CD4-positive, CD25-positive, alpha-beta regulatory T cell (primary cell): ENCODE measurements at regions not wholly inside any gene's neighbourhood (a gene's known extent, or its start where the extent isn't known, plus 50 kb on each side); places are given as distances from the start of the nearest gene placed in this dataset.
A peak's percentile ranks its signal among the peaks of the same experiment; 100 is the strongest.

ENCODE experiments used
- ATAC-seq, 2 donors: fragments of 150-1000 bp; cut with Tn5 transposase; one replicate each; pipeline ENCODE4 v1.10.0; 2021; ENCODE audit warnings: low read depth in 2 of 2, moderate number of reproducible peaks in 2 of 2, moderate library complexity in 1 of 2
- DNase-seq, 3 donors: peaks; one replicate each; pipeline versions ENCODE4 v3.0.0 to v3.0.0-alpha.2; 2012 to 2022; ENCODE audit warnings: mixed read lengths in 1 of 3
- H3K27ac ChIP-seq: one replicate; pipeline ENCODE4 v1.7.0; 2013; ENCODE audit warnings: mild to moderate bottlenecking, low read length; ENCODE audit not compliant: insufficient read depth, poor library complexity, severe bottlenecking
- H3K27me3 ChIP-seq: one replicate; pipeline ENCODE4 v1.7.0; 2013; ENCODE audit warnings: low read length; ENCODE audit not compliant: control insufficient read depth, insufficient read depth
- H3K36me3 ChIP-seq: one replicate; pipeline ENCODE4 v1.7.0; 2013; ENCODE audit warnings: mild to moderate bottlenecking, low read length, moderate library complexity; ENCODE audit not compliant: control insufficient read depth, insufficient read depth
- H3K4me1 ChIP-seq: 2 replicates; pipeline ENCODE4 v1.7.0; 2013; ENCODE audit warnings: mild to moderate bottlenecking, low read length; ENCODE audit not compliant: insufficient read depth, control insufficient read depth, poor library complexity, severe bottlenecking
- H3K4me3 ChIP-seq: one replicate; pipeline ENCODE4 v1.7.0; 2013; ENCODE audit warnings: low read depth, mild to moderate bottlenecking, low read length, moderate library complexity
- H3K9me3 ChIP-seq, 2 experiments: 1 replicate in 1 of 2; 2 replicates in 1 of 2; pipeline ENCODE4 v1.7.0; 2013; ENCODE audit warnings: low read length in 2 of 2, mild to moderate bottlenecking in 1 of 2, moderate library complexity in 1 of 2; ENCODE audit not compliant: control insufficient read depth in 2 of 2
- H3K27ac Mint-ChIP-seq, 3 donors: one replicate each; pipeline ENCODE4 v1.8.0; 2020 to 2022; ENCODE audit warnings: mild to moderate bottlenecking in 3 of 3, mixed read lengths in 3 of 3, moderate library complexity in 2 of 3
- H3K27me3 Mint-ChIP-seq: one replicate; pipeline ENCODE4 v1.8.0; 2022; ENCODE audit warnings: mild to moderate bottlenecking, mixed read lengths
- H3K36me3 Mint-ChIP-seq: one replicate; pipeline ENCODE4 v1.8.0; 2020; ENCODE audit warnings: mixed read lengths
- H3K4me1 Mint-ChIP-seq, 4 donors: one replicate each; pipeline ENCODE4 v1.8.0; 2020 to 2022; ENCODE audit warnings: mixed read lengths in 4 of 4, mild to moderate bottlenecking in 1 of 4
- H3K4me3 Mint-ChIP-seq, 4 donors: one replicate each; pipeline ENCODE4 v1.8.0; 2020 to 2022; ENCODE audit warnings: mild to moderate bottlenecking in 4 of 4, mixed read lengths in 4 of 4, moderate library complexity in 3 of 4
- H3K9me3 Mint-ChIP-seq, 7 donors: one replicate each; pipeline ENCODE4 v1.8.0; 2020 to 2022; ENCODE audit warnings: mixed read lengths in 7 of 7, mild to moderate bottlenecking in 3 of 7, moderate library complexity in 2 of 7

DNA sequence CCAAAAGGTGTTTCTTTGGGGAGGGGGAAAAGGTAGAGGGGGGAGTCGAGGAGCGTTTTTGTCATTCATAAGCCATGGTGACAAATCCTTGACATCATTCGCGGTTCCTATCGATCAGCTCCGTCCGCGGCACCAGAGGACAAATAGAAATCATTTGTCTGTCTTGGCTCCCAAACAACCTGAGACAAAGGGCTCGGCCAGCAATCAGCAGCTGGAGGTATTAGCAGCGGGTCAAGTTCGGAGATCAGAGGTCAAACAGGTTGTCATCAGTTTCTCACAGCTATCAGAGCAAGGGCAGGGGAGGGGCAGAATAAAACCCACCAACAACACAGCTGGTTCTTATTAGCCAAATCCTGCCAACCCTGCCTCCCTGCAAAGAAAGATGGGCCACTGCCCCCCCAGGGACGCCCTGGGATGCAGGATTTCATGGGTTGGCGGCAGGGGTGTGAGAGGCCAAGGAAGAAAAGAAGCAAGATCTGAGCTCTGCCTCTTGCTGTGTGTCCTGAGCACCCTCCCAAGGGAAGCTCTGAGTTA is 145.3 kb upstream of the LHX1 start:
- no peak for DNase-seq
- no peak for ATAC-seq
- Mint-ChIP-seq H3K36me3 (peaks cover 4% of the 10 kb centered on the region), H3K27me3 (peaks cover 32% of the 10 kb centered on the region), H3K4me3 (no peak overlapping the region), H3K4me1 (peaks cover 0 to 2% (median 0%) of the 10 kb centered on the region in 4 donors), H3K9me3 (peaks cover 0 to 3% (median 0%) of the 10 kb centered on the region in 7 donors), H3K27ac (peak overlapping the region in 1 of 3 donors; percentile 57)
- no peaks in the 10 kb centered on the region for H3K4me1 ChIP-seq
- no peak overlapping the region for H3K4me3 ChIP-seq
- no peak overlapping the region for H3K27ac ChIP-seq
- H3K27me3 ChIP-seq = peaks cover 6% of the 10 kb centered on the region
- H3K36me3 ChIP-seq = no peaks in the 10 kb centered on the region
- no peaks in the 10 kb centered on the region for H3K9me3 ChIP-seq

DNA sequence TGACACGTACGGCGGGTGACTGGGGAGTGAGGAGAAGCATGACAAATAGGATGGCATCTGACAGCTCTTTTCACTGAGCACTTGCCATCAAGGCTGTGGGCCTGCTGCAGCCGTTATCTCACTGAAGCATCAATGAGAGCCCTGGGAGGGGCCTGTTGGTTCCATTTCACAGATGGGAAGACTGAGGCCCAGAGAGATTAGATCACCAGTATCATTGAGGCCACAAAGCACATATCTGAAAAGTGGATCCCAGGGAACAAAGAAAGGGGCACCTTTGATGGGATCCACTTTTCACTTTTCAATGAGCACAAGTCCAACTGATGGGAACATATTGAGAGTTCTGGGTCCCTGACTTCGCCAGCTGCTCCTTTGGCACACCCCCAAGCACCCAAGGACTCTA is 144.4 kb upstream of the LHX1 start:
- Histone ChIP-seq H3K4me1 (no peaks in the 10 kb centered on the region), H3K4me3 (no peak overlapping the region), H3K27ac (no peak overlapping the region), H3K9me3 (no peaks in the 10 kb centered on the region), H3K27me3 (peaks cover 9% of the 10 kb centered on the region), H3K36me3 (no peaks in the 10 kb centered on the region)
- DNase-seq = no peak
- H3K27me3 Mint-ChIP-seq = peaks cover 36% of the 10 kb centered on the region
- peaks cover 0 to 3% (median 0%) of the 10 kb centered on the region in 7 donors for H3K9me3 Mint-ChIP-seq
- ATAC-seq = no peak
- peaks cover 4% of the 10 kb centered on the region for H3K36me3 Mint-ChIP-seq
- peaks cover 0 to 2% (median 0%) of the 10 kb centered on the region in 4 donors for H3K4me1 Mint-ChIP-seq
- H3K4me3 Mint-ChIP-seq = no peak overlapping the region
- no peak overlapping the region for H3K27ac Mint-ChIP-seq

DNA sequence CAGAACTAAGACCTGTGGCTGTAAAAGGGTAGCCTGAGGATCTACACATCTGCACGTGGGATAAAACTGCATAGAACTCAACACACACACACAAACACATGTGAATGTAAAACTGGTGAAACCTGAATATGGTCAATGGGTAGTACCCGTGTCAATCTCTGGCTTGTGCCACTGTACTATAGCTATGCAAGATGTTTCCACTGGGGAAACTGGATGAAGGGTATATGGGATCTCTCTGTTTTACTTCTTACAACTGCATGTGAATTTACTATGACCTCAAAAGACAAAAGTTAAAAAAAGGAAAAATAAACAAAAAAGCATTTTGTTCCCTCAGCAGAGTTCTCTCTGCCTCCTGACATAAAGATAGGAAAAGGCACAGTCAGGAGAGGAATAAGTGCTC is 143.3 kb upstream of the LHX1 start:
- no peak overlapping the region for H3K27ac ChIP-seq
- no peaks in the 10 kb centered on the region for H3K9me3 ChIP-seq
- DNase-seq = no peak
- H3K27me3 ChIP-seq = peaks cover 9% of the 10 kb centered on the region
- no peaks in the 10 kb centered on the region for H3K4me1 ChIP-seq
- Mint-ChIP-seq H3K4me3 (no peak overlapping the region), H3K27ac (no peak overlapping the region), H3K36me3 (peaks cover 4% of the 10 kb centered on the region), H3K27me3 (peaks cover 32% of the 10 kb centered on the region), H3K9me3 (peaks cover 0 to 3% (median 1%) of the 10 kb centered on the region in 7 donors), H3K4me1 (peaks cover 0 to 2% (median 0%) of the 10 kb centered on the region in 4 donors)
- no peak overlapping the region for H3K4me3 ChIP-seq
- ATAC-seq = no peak
- no peaks in the 10 kb centered on the region for H3K36me3 ChIP-seq

DNA sequence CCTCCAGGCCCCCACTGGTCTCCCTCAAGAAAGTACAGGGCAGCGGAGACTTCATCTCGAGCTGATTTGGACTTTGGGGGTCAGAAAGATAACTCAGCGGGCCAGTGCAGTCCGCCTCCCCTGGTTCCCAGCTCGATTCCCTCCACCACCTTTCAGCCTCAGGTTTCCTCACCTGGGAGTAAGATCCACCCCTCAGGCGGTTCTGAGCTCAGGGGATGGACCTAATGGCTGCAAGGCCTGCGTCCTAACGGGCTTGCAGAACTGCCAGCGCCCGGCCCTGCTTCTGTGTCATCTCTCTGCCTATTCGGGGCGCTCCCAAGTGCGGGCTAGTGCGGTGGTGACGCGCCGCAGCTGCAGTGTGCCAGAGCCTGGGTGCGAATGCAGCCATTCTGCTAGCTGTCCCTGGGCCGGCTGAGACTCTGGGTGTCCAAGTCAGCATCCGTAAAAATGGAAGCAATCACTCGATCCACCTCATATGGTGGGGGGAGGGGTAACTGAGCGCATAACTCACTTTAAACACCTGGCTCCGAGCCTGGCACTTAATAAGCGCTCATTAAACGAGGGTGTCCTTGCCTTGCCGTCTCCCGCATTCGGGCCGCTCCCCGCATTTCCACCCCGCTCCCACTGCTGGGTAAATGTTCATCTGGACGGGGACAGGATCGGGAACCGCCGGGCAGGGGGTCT is 129.6 kb upstream of the LHX1 start:
- H3K4me3 Mint-ChIP-seq = no peak overlapping the region
- Histone ChIP-seq H3K36me3 (no peaks in the 10 kb centered on the region), H3K27me3 (peaks cover 11% of the 10 kb centered on the region), H3K27ac (no peak overlapping the region), H3K4me1 (no peaks in the 10 kb centered on the region), H3K4me3 (no peak overlapping the region), H3K9me3 (no peaks in the 10 kb centered on the region)
- peaks cover 0 to 2% (median 0%) of the 10 kb centered on the region in 7 donors for H3K9me3 Mint-ChIP-seq
- no peak for DNase-seq
- peaks cover 65% of the 10 kb centered on the region for H3K27me3 Mint-ChIP-seq
- no peak overlapping the region for H3K27ac Mint-ChIP-seq
- no peaks in the 10 kb centered on the region for H3K36me3 Mint-ChIP-seq
- no peak for ATAC-seq
- H3K4me1 Mint-ChIP-seq = no peaks in the 10 kb centered on the region

DNA sequence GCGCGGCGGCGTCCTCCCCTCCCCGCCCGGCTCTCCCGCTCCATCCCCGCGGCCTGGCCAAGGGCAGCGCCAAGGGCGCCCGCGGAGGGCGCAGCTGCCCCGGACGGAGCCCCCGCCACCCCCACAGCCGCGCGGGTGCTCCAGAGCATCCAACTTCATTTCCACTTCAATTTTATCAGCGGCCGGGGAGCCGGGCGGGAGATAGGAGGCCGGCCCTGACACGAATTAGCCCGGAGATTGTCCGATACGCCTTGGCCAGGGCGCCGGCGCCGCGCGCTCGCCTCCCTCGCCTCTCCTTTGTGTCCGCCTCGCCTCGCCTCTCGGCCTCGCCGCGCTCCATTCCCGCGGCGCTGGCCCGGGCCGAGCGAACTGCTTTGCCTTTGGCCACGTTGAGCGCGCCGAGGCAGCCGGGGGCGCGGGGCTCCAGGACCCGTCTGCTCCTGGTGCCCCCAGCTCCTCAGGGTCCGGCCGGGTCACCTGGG is 129.1 kb upstream of the LHX1 start:
- H3K27ac ChIP-seq = no peak overlapping the region
- Mint-ChIP-seq H3K27ac (no peak overlapping the region), H3K27me3 (peaks cover 70% of the 10 kb centered on the region), H3K4me1 (no peaks in the 10 kb centered on the region), H3K9me3 (peaks cover 0 to 2% (median 0%) of the 10 kb centered on the region in 7 donors), H3K4me3 (no peak overlapping the region), H3K36me3 (no peaks in the 10 kb centered on the region)
- DNase-seq = no peak
- ATAC-seq = no peak
- no peaks in the 10 kb centered on the region for H3K4me1 ChIP-seq
- no peak overlapping the region for H3K4me3 ChIP-seq
- no peaks in the 10 kb centered on the region for H3K9me3 ChIP-seq
- peaks cover 11% of the 10 kb centered on the region for H3K27me3 ChIP-seq
- H3K36me3 ChIP-seq = no peaks in the 10 kb centered on the region

DNA sequence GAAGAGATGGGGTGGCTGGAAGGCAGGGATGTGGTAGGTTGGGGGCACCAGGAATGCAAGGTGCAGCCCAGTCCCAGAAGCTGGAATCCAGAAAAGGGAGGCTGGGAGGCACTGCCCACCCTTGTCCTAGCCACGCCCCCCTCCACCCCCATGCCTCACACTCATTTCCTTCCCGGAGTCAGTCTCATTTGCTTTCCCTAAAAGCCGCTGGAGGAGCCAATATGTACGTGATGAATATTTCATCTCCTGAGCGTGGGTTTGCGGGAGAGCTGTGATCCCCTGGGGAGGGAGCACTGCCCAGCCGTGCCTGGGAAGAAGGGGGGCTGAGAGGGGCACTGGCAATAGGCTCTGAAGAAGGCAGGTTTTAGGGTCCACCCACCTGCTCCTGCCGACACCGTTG is 124.5 kb upstream of the LHX1 start:
- H3K27me3 ChIP-seq = peaks cover 6% of the 10 kb centered on the region
- DNase-seq = no peak
- H3K9me3 Mint-ChIP-seq = peaks cover 0 to 2% (median 0%) of the 10 kb centered on the region in 7 donors
- ATAC-seq = no peak
- H3K36me3 ChIP-seq = no peaks in the 10 kb centered on the region
- H3K4me3 Mint-ChIP-seq = no peak overlapping the region
- H3K27me3 Mint-ChIP-seq = peaks cover 60% of the 10 kb centered on the region
- no peak overlapping the region for H3K27ac Mint-ChIP-seq
- no peak overlapping the region for H3K27ac ChIP-seq
- H3K4me3 ChIP-seq = no peak overlapping the region
- H3K4me1 ChIP-seq = no peaks in the 10 kb centered on the region
- no peaks in the 10 kb centered on the region for H3K9me3 ChIP-seq
- H3K4me1 Mint-ChIP-seq = peaks cover 0 to 2% (median 0%) of the 10 kb centered on the region in 4 donors
- no peaks in the 10 kb centered on the region for H3K36me3 Mint-ChIP-seq

DNA sequence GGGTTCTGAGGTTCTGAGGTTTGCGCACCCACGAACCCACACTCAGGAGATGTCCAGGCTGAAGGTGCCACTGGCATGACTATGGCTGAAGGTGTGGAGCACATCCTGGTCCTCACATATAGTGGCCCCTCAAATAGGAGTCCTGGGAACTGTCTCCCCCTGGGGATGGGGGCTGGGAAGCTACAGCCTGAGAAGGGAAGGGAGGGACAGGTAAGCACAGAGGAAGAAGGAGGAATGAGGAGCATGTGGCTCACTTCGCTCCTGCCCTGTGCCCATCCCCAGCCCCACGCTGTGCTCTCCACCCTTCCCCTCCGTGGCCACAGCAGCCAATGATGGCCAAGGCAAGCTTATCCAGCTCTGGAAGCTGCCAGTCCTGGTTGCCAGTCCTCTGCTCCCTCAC is 123.9 kb upstream of the LHX1 start:
- H3K9me3 Mint-ChIP-seq = peaks cover 0 to 2% (median 0%) of the 10 kb centered on the region in 7 donors
- H3K4me3 Mint-ChIP-seq = no peak overlapping the region
- no peaks in the 10 kb centered on the region for H3K9me3 ChIP-seq
- H3K27ac Mint-ChIP-seq = no peak overlapping the region
- no peaks in the 10 kb centered on the region for H3K36me3 ChIP-seq
- H3K27ac ChIP-seq = no peak overlapping the region
- peaks cover 60% of the 10 kb centered on the region for H3K27me3 Mint-ChIP-seq
- no peaks in the 10 kb centered on the region for H3K4me1 ChIP-seq
- H3K4me1 Mint-ChIP-seq = peaks cover 0 to 2% (median 0%) of the 10 kb centered on the region in 4 donors
- H3K27me3 ChIP-seq = peaks cover 6% of the 10 kb centered on the region
- no peak for DNase-seq
- no peak overlapping the region for H3K4me3 ChIP-seq
- H3K36me3 Mint-ChIP-seq = no peaks in the 10 kb centered on the region
- ATAC-seq = no peak
